IMR-90 (cell line): ENCODE measurements at regions not wholly inside any gene's neighbourhood (a gene's known extent, or its start where the extent isn't known, plus 50 kb on each side); places are given as distances from the start of the nearest gene placed in this dataset.

Experiments
- ATAC-seq: fragments of 200-7000 bp; cut with Tn5 transposase; 2 replicates; pipeline ENCODE4 v1.9.1; 2020; ENCODE audit warnings: low read depth, mild to moderate bottlenecking, moderate library complexity
- BruUV-seq: library from RNA; stranded (reverse); fragments of 400-500 nt; replicated peaks from 2 replicates; lab custom pipeline; 2021; lab: Mats Ljungman, UMichigan
- CTCF ChIA-PET: fragments of 300-600 bp; formaldehyde crosslinking; extraction: SDS; loops from one replicate; lab custom pipeline; 2021; ENCODE audit warnings: antibody characterized with exemption; lab: Yijun Ruan, JAX
- POLR2A ChIA-PET: fragments of 300-600 bp; sonication (Branson Sonifier 250); formaldehyde crosslinking; loops from one replicate; lab custom pipeline; 2022; ENCODE audit warnings: antibody characterized with exemption; ENCODE audit not compliant: unreplicated experiment; lab: Charles Lee
- DNase-seq: peaks from one replicate; pipeline ENCODE4 v3.0.0; 2013
- H2AFZ ChIP-seq: replicated peaks from 2 replicates; pipeline ENCODE3; 2013; ENCODE audit warnings: low read length, mild to moderate bottlenecking; ENCODE audit not compliant: poor library complexity
- H2AK5ac ChIP-seq: 2 replicates; pipeline ENCODE4 v1.6.1; 2013; ENCODE audit warnings: low read depth, low read length, inconsistent platforms
- H2AK9ac ChIP-seq: replicated peaks from 2 replicates; pipeline ENCODE3; 2013; ENCODE audit warnings: mild to moderate bottlenecking, low read depth, low read length, moderate library complexity; ENCODE audit not compliant: poor library complexity
- H2BK120ac ChIP-seq: 2 replicates; pipeline ENCODE4 v1.6.1; 2013; ENCODE audit warnings: low read depth, low read length, inconsistent platforms
- H2BK15ac ChIP-seq: 3 replicates; pipeline ENCODE4 v1.6.1; 2013; ENCODE audit warnings: low read depth, low read length, inconsistent platforms
- H2BK20ac ChIP-seq: 2 replicates; pipeline ENCODE4 v1.6.1; 2013; ENCODE audit warnings: low read depth, mild to moderate bottlenecking, inconsistent platforms, low read length, moderate library complexity
- H2BK5ac ChIP-seq: 2 replicates; pipeline ENCODE4 v1.6.1; 2013; ENCODE audit warnings: mild to moderate bottlenecking, low read depth, low read length, inconsistent platforms; ENCODE audit not compliant: poor library complexity, severe bottlenecking
- H3K14ac ChIP-seq: replicated peaks from 2 replicates; pipeline ENCODE4 v1.6.1; 2013; ENCODE audit warnings: low read depth, low read length, inconsistent platforms
- H3K18ac ChIP-seq: 2 replicates; pipeline ENCODE4 v1.6.1; 2013; ENCODE audit warnings: low read depth, low read length, control low read depth
- H3K23ac ChIP-seq: 2 replicates; pipeline ENCODE4 v1.6.1; 2013; ENCODE audit warnings: low read depth, low read length, inconsistent platforms
- H3K27ac ChIP-seq: 2 replicates; pipeline ENCODE4 v1.5.1; 2013; ENCODE audit warnings: mild to moderate bottlenecking, control low read depth, low read length; ENCODE audit not compliant: insufficient read depth
- H3K27me3 ChIP-seq: 2 replicates; pipeline ENCODE4 v1.6.1; 2013; ENCODE audit warnings: low read length; ENCODE audit not compliant: control insufficient read depth, insufficient read depth
- H3K36me3 ChIP-seq: 2 replicates; pipeline ENCODE4 v1.6.1; 2013; ENCODE audit warnings: low read length, mixed read lengths; ENCODE audit not compliant: control insufficient read depth, insufficient read depth
- H3K4ac ChIP-seq: 2 replicates; pipeline ENCODE4 v1.6.1; 2013; ENCODE audit warnings: low read depth, low read length, inconsistent platforms
- H3K4me1 ChIP-seq: 2 replicates; pipeline ENCODE4 v1.6.1; 2013; ENCODE audit warnings: low read length, mixed read lengths; ENCODE audit not compliant: control insufficient read depth, insufficient read depth
- H3K4me2 ChIP-seq: 2 replicates; pipeline ENCODE4 v1.6.1; 2013; ENCODE audit warnings: low read depth, mild to moderate bottlenecking, control low read depth, low read length, moderate library complexity
- H3K4me3 ChIP-seq: 2 replicates; pipeline ENCODE4 v1.5.1; 2013; ENCODE audit warnings: low read depth, mild to moderate bottlenecking, control low read depth, low read length, moderate library complexity; ENCODE audit not compliant: insufficient read depth
- H3K56ac ChIP-seq: 2 replicates; pipeline ENCODE4 v1.6.1; 2013; ENCODE audit warnings: low read length, inconsistent platforms; ENCODE audit not compliant: insufficient read depth; ENCODE audit errors: extremely low read depth
- H3K79me1 ChIP-seq, 2 experiments: 2 replicates each; pipeline ENCODE4 v1.6.1; 2013; ENCODE audit warnings: low read length in 2 of 2, inconsistent platforms in 1 of 2, low read depth in 1 of 2
- H3K9ac ChIP-seq: 2 replicates; pipeline ENCODE4 v1.6.1; 2013; ENCODE audit warnings: low read depth, low read length, control low read depth
- H3K9me1 ChIP-seq: 2 replicates; pipeline ENCODE4 v1.6.1; 2013; ENCODE audit warnings: low read length, inconsistent platforms; ENCODE audit not compliant: insufficient read depth
- H3K9me3 ChIP-seq: 2 replicates; pipeline ENCODE4 v1.6.1; 2013; ENCODE audit warnings: low read length; ENCODE audit not compliant: control insufficient read depth, insufficient read depth
- H4K20me1 ChIP-seq: 2 replicates; pipeline ENCODE4 v1.6.1; 2013; ENCODE audit warnings: low read length, inconsistent platforms; ENCODE audit not compliant: insufficient read depth
- H4K5ac ChIP-seq: 2 replicates; pipeline ENCODE4 v1.6.1; 2013; ENCODE audit warnings: mild to moderate bottlenecking, low read depth, low read length, control low read depth
- H4K8ac ChIP-seq, 2 experiments: 2 replicates each; pipeline ENCODE4 v1.6.1; 2013; ENCODE audit warnings: low read depth in 2 of 2, low read length in 2 of 2, control low read depth in 1 of 2, inconsistent platforms in 1 of 2
- H4K91ac ChIP-seq: 2 replicates; pipeline ENCODE4 v1.6.1; 2013; ENCODE audit warnings: low read depth, low read length, inconsistent platforms; ENCODE audit not compliant: insufficient read depth
- RAD21 ChIP-seq: IDR thresholded peaks from 2 replicates; pipeline ENCODE4 v1.6.1; 2012; ENCODE audit warnings: low read length, improper control_type of control experiment
- WGBS, 2 experiments: methylation state at CpG; one replicate each; pipeline versions ENCODE4 v1.1.5 to v1.1.7; 2013; ENCODE audit warnings: missing lambda C conversion rate in 2 of 2; ENCODE audit not compliant: insufficient read length in 1 of 2; ENCODE audit errors: extremely low coverage in 2 of 2; 5-methylcytosine and 5-hydroxymethylcytosine counted together
- dilution Hi-C: fragments of 300-500 bp; cut with HindIII; formaldehyde crosslinking; loops from one replicate; pipeline ENCODE4 v1.14.3; 2018; ENCODE audit warnings: low sequenced_read_pairs; ENCODE audit not compliant: unreplicated experiment
- in situ Hi-C: fragments of 300-500 bp; cut with MboI; formaldehyde crosslinking; loops from 3 replicates; pipeline ENCODE4 v1.14.3; 2019; ENCODE audit warnings: low sequenced_read_pairs, inconsistent platforms, mixed read lengths
- intact Hi-C: fragments of 100-400 bp; cut with micrococcal nuclease; formaldehyde crosslinking; loops from 2 replicates; pipeline ENCODE4 v1.10.0; 2022

- no peaks in the 10 kb centered on the region for H3K9me1 ChIP-seq
- H3K36me3 ChIP-seq: no peaks in the 10 kb centered on the region
- H2AFZ ChIP-seq: no peak overlapping the region
- no peak overlapping the region for H3K23ac ChIP-seq
- DNase-seq: no peak
- H3K9ac ChIP-seq: no peak overlapping the region
- intact Hi-C loops (no loop called here), in situ Hi-C loops (no loop called here), dilution Hi-C loops (no loop called here)
- H3K4me1 ChIP-seq: no peaks in the 10 kb centered on the region
- POLR2A ChIA-PET: no interaction called here
- no peak overlapping the region for H2BK5ac ChIP-seq
- no peaks in the 10 kb centered on the region for H3K27me3 ChIP-seq
- no peak overlapping the region for H4K91ac ChIP-seq
- no peak overlapping the region for H3K18ac ChIP-seq
- H3K79me1 ChIP-seq: no peaks in the 10 kb centered on the region
- no peak overlapping the region for H3K4ac ChIP-seq
- no peak overlapping the region for H3K56ac ChIP-seq
- H2BK20ac ChIP-seq: no peak overlapping the region
- no peak overlapping the region for H2AK9ac ChIP-seq
- no peak for TF ChIP-seq RAD21
- H2BK120ac ChIP-seq: no peak overlapping the region
- H3K9me3 ChIP-seq: no peaks in the 10 kb centered on the region
- no peak overlapping the region for H2BK15ac ChIP-seq
- H4K8ac ChIP-seq: no peak overlapping the region
- no peak overlapping the region for H3K14ac ChIP-seq
- no peaks in the 10 kb centered on the region for H4K20me1 ChIP-seq
- ATAC-seq: no peak
- H3K27ac ChIP-seq: no peak overlapping the region
- no CpG with 5 or more reads among the region's 2 CpGs for WGBS, 2 experiments
- no TSS peak for BruUV-seq
- no peak overlapping the region for H4K5ac ChIP-seq
- H3K4me2 ChIP-seq: no peak overlapping the region
- no peak overlapping the region for H2AK5ac ChIP-seq
- CTCF ChIA-PET: no interaction called here
- no peak overlapping the region for H3K4me3 ChIP-seq
Observed at GRCh38 chr4:19596342-19596741, 655.4 kb upstream of the SLIT2 start.
